ENCODE measurements at regions not wholly inside any gene's neighbourhood (a gene's known extent, or its start where the extent isn't known, plus 50 kb on each side); places are given as distances from the start of the nearest gene placed in this dataset.

DNA sequence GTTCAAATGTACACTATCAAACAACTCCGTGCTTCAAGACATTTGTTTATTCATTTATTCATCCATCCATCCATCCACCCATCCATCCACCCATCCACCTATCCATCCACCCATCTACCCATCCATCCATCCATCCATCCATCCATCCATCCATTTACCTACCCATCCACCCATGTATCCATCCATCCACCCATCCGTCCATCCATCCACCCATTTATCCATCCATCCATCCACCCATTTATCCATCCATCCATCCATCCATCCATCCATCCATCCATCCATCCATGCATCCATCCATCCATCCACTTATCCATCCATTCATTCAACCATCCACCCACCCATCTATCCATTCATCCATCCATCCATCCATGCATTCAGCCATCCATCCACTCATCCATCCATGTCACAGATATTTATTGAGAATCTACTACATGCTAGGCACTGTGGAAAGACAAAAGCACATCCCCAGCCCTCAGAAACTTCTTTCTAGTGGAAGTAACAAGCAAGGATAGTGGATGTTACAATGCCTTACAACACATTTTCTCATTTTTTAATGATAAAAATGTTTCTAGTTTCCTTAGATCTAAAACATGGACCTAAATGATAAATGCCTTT lies 237.6 kb downstream of the ZNF536 start:
- H3K4me1 ChIP-seq (ENCODE audit: insufficient read depth): no peaks in the 10 kb centered on the region
- no peak overlapping the region for H3K4me3 ChIP-seq
- no peak overlapping the region for H2AFZ ChIP-seq
- DNase-seq (ENCODE audit: low spot score): no peak
- no peaks in the 10 kb centered on the region for H3K36me3 ChIP-seq (replicated peaks; ENCODE audit: insufficient read depth, low read depth)
- no peaks in the 10 kb centered on the region for H3K27me3 ChIP-seq
- H3K27ac ChIP-seq: no peak overlapping the region
- H3K9me3 ChIP-seq (ENCODE audit: low read depth): no peaks in the 10 kb centered on the region
- no peak overlapping the region for H3K4me2 ChIP-seq
- TF ChIP-seq, protein P1, sequence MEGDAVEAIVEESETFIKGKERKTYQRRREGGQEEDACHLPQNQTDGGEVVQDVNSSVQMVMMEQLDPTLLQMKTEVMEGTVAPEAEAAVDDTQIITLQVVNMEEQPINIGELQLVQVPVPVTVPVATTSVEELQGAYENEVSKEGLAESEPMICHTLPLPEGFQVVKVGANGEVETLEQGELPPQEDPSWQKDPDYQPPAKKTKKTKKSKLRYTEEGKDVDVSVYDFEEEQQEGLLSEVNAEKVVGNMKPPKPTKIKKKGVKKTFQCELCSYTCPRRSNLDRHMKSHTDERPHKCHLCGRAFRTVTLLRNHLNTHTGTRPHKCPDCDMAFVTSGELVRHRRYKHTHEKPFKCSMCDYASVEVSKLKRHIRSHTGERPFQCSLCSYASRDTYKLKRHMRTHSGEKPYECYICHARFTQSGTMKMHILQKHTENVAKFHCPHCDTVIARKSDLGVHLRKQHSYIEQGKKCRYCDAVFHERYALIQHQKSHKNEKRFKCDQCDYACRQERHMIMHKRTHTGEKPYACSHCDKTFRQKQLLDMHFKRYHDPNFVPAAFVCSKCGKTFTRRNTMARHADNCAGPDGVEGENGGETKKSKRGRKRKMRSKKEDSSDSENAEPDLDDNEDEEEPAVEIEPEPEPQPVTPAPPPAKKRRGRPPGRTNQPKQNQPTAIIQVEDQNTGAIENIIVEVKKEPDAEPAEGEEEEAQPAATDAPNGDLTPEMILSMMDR (IDR thresholded peaks at IDR 0.05; ENCODE audit: poor library complexity): no peak
- TF ChIP-seq EZH2phosphoT487 (IDR thresholded peaks at IDR 0.05; ENCODE audit: low read depth, severe bottlenecking, unreplicated experiment) (no peak), EZH2 (IDR thresholded peaks at IDR 0.05; ENCODE audit: borderline replicate concordance) (no peak)
- no peaks in the 10 kb centered on the region for H3K79me2 ChIP-seq
- H3K9me2 ChIP-seq (replicated peaks; ENCODE audit: insufficient read depth): no peaks in the 10 kb centered on the region
- no peaks in the 10 kb centered on the region for H4K20me1 ChIP-seq (ENCODE audit: insufficient read depth, poor library complexity, severe bottlenecking)
- 76% methylated on average over 2 of the region's 2 CpGs for WGBS (ENCODE audit: low lambda C conversion rate, missing lambda C conversion rate)

DNA sequence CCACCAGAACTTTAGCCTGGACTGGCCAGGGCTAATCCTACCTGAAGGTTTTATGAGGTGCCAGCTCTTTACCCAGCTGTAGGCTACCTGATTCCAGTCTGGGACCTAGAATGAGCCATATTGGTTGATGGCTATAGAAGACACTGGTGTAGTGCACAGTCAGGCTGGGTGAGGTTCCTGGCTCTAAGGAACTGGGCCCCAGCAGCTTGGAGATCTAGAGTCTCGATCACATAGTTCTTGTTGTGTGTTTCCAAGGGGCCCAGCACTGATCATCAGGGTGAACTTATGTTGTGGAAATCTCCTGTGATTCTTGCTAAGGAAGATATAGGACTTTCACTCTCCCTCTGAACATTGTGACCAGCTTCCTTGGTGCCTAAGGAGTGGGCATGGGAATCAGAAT lies 236.3 kb downstream of the ZNF536 start:
- no peak overlapping the region for H3K27ac ChIP-seq
- H3K4me2 ChIP-seq: no peak overlapping the region
- no peak overlapping the region for H2AFZ ChIP-seq
- H3K4me1 ChIP-seq (ENCODE audit: insufficient read depth): no peaks in the 10 kb centered on the region
- WGBS (ENCODE audit: low lambda C conversion rate, missing lambda C conversion rate): 78% methylated on average over 1 of the region's 1 CpG
- no peaks in the 10 kb centered on the region for H3K9me2 ChIP-seq (replicated peaks; ENCODE audit: insufficient read depth)
- no peaks in the 10 kb centered on the region for H3K9me3 ChIP-seq (ENCODE audit: low read depth)
- no peak overlapping the region for H3K4me3 ChIP-seq
- H3K79me2 ChIP-seq: no peaks in the 10 kb centered on the region
- no peaks in the 10 kb centered on the region for H3K36me3 ChIP-seq (replicated peaks; ENCODE audit: insufficient read depth, low read depth)
- H4K20me1 ChIP-seq (ENCODE audit: insufficient read depth, poor library complexity, severe bottlenecking): no peaks in the 10 kb centered on the region
- H3K27me3 ChIP-seq: no peaks in the 10 kb centered on the region
- TF ChIP-seq EZH2phosphoT487 (IDR thresholded peaks at IDR 0.05; ENCODE audit: low read depth, severe bottlenecking, unreplicated experiment) (no peak), EZH2 (IDR thresholded peaks at IDR 0.05; ENCODE audit: borderline replicate concordance) (no peak)
- TF ChIP-seq, protein P1 (IDR thresholded peaks at IDR 0.05; ENCODE audit: poor library complexity): no peak
- no peak for DNase-seq (ENCODE audit: low spot score)

Measured in hepatocyte (in vitro differentiated cells).